A673 (cell line): ENCODE measurements at regions not wholly inside any gene's neighbourhood (a gene's known extent, or its start where the extent isn't known, plus 50 kb on each side); places are given as distances from the start of the nearest gene placed in this dataset.

Source experiments
- BruUV-seq: library from RNA; stranded (reverse); fragments of 400-500 nt; replicated peaks from 2 replicates; lab custom pipeline; 2021; lab: Mats Ljungman, UMichigan
- CTCF ChIA-PET: fragments of 300-600 bp; sonication (Branson Sonifier 250); formaldehyde crosslinking; loops from one replicate; lab custom pipeline; 2022; ENCODE audit warnings: antibody characterized with exemption; lab: Charles Lee
- POLR2A ChIA-PET: fragments of 300-600 bp; sonication (Branson Sonifier 250); formaldehyde crosslinking; loops from one replicate; lab custom pipeline; 2022; ENCODE audit warnings: antibody characterized with exemption; ENCODE audit not compliant: low non-redundant PET; lab: Charles Lee
- DNase-seq: peaks from one replicate; pipeline ENCODE4 v3.0.0-alpha.2; 2015; ENCODE audit warnings: low spot score
- H3K27ac ChIP-seq: fragments of 200-600 bp; sonication (generic); 2 replicates; pipeline ENCODE4 v1.5.1; 2016; ENCODE audit warnings: mixed run types, low read depth, mild to moderate bottlenecking, mixed read lengths, antibody characterized with exemption, low read length; ENCODE audit not compliant: poor library complexity, severe bottlenecking
- H3K27me3 ChIP-seq: fragments of 200-600 bp; sonication (generic); replicated peaks from 2 replicates; pipeline ENCODE4 v1.6.1; 2017; ENCODE audit warnings: mixed run types, low read depth, mild to moderate bottlenecking, mixed read lengths, antibody characterized with exemption, low read length; ENCODE audit not compliant: insufficient read depth, poor library complexity
- H3K36me3 ChIP-seq: fragments of 200-600 bp; sonication (generic); 2 replicates; pipeline ENCODE4 v1.6.1; 2016; ENCODE audit warnings: mixed run types, mild to moderate bottlenecking, mixed read lengths, antibody characterized with exemption, low read length; ENCODE audit not compliant: insufficient read depth, poor library complexity, severe bottlenecking
- H3K4me1 ChIP-seq: fragments of 200-600 bp; sonication (generic); 2 replicates; pipeline ENCODE4 v1.6.1; 2017; ENCODE audit warnings: mixed run types, mild to moderate bottlenecking, mixed read lengths, antibody characterized with exemption, low read length; ENCODE audit not compliant: insufficient read depth, poor library complexity, severe bottlenecking
- H3K4me3 ChIP-seq: fragments of 200-600 bp; sonication (generic); 2 replicates; pipeline ENCODE4 v1.5.1; 2016; ENCODE audit warnings: low read depth, mixed run types, mild to moderate bottlenecking, mixed read lengths, low read length; ENCODE audit not compliant: poor library complexity, severe bottlenecking
- H3K9me3 ChIP-seq: fragments of 200-600 bp; sonication (generic); 2 replicates; pipeline ENCODE4 v1.6.1; 2016; ENCODE audit warnings: mixed run types, low read depth, mild to moderate bottlenecking, mixed read lengths, antibody characterized with exemption, low read length; ENCODE audit not compliant: poor library complexity, severe bottlenecking
- CTCF ChIP-seq: fragments of 300-800, 200-600 bp; sonication (generic); conservative IDR thresholded peaks from 2 replicates; pipeline ENCODE4 v1.5.1; 2017; ENCODE audit warnings: low read depth, mild to moderate bottlenecking, antibody characterized with exemption, low read length, moderate library complexity, mixed read lengths
- EZH2 ChIP-seq: fragments of 200-600 bp; sonication (generic); IDR thresholded peaks from 2 replicates; pipeline ENCODE4 v1.6.1; 2017; ENCODE audit warnings: borderline replicate concordance, low read depth, mild to moderate bottlenecking, mixed read lengths, antibody characterized with exemption, low read length; ENCODE audit not compliant: poor library complexity, severe bottlenecking
- intact Hi-C: fragments of 100-400 bp; cut with micrococcal nuclease; formaldehyde crosslinking; loops from one replicate; pipeline ENCODE4 v1.10.0; 2022; ENCODE audit not compliant: unreplicated experiment

- BruUV-seq = no TSS peak
- no peak for DNase-seq
- POLR2A ChIA-PET = no interaction called here
These were observed 293.1 kb downstream of the ARHGAP12 start for GRCh38 chr10:31635415-31636065.

GRCh38 chr10:31635009-31635408, 293.6 kb downstream of the ARHGAP12 start:
- intact Hi-C loops = no loop called here
- Histone ChIP-seq H3K27me3 (no peaks in the 10 kb centered on the region), H3K4me1 (no peaks in the 10 kb centered on the region), H3K9me3 (no peaks in the 10 kb centered on the region), H3K36me3 (no peaks in the 10 kb centered on the region), H3K27ac (no peak overlapping the region), H3K4me3 (no peak overlapping the region)
- ChIA-PET POLR2A (no interaction called here), CTCF (no interaction called here)
- no TSS peak for BruUV-seq
- TF ChIP-seq CTCF (no peak), EZH2 (no peak)
- DNase-seq = no peak

More at GRCh38 chr10:31635415-31636065, 293.1 kb downstream of the ARHGAP12 start:
- Histone ChIP-seq H3K4me3 (no peak overlapping the region), H3K27me3 (no peaks in the 10 kb centered on the region), H3K36me3 (no peaks in the 10 kb centered on the region), H3K27ac (no peak overlapping the region), H3K9me3 (no peaks in the 10 kb centered on the region), H3K4me1 (no peaks in the 10 kb centered on the region)
- CTCF ChIA-PET = no interaction called here
- no peak for TF ChIP-seq EZH2
- no peak for TF ChIP-seq CTCF
- intact Hi-C loops = no loop called here

GRCh38 chr10:31630861-31631567, 297.6 kb downstream of the ARHGAP12 start:
- TF ChIP-seq EZH2 = no peak
- no peak for TF ChIP-seq CTCF
- no peak for DNase-seq
- no peaks in the 10 kb centered on the region for H3K27me3 ChIP-seq
- no TSS peak for BruUV-seq
- H3K4me1 ChIP-seq = no peaks in the 10 kb centered on the region
- H3K27ac ChIP-seq = no peak overlapping the region
- ChIA-PET POLR2A (no interaction called here), CTCF (no interaction called here)
- H3K9me3 ChIP-seq = peaks cover 7% of the 10 kb centered on the region
- no peak overlapping the region for H3K4me3 ChIP-seq
- intact Hi-C loops = no loop called here
- no peaks in the 10 kb centered on the region for H3K36me3 ChIP-seq
